ENCODE measurements at regions not wholly inside any gene's neighbourhood (a gene's known extent, or its start where the extent isn't known, plus 50 kb on each side); places are given as distances from the start of the nearest gene placed in this dataset.
"Not testable (repeated sequence)": the region's sequence is repeated elsewhere in the genome, so short reads cannot be mapped to it uniquely, and the experiment has no call there.

DNA sequence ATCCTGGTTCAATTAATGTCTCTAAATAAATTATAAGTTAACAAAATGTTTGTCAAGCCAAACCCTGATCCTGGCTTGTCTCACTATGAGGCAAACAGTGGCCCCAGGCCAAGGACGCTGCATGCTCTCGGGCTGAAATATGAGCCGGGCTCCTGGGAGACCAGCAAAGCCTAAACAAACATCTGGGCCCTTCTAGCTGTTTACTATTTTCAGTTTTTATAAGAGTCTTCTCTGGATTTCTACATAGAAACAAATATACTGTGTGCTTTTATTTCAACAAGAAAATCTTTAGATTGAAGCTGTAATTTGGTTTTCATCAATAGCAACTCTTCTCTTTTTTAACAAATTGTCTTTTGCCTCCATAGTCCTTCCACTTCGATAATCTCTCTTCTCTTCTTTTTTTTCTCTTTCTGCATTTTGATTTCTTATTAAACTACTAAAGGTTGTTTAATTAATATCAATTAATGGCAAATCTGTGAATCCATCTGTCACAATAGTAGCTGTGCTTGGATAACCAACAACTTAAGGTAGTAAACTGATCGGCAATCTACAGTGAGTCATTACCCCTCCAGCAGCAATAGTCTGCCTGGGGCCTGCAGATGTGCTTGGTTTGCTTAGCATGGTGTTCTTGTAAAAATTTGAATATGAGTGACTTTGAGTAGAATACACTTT, 83.3 kb upstream of the DNAJC1 start:
- ChIA-PET POLR2A (no interaction called here), CTCF (no interaction called here)

- CTCF ChIA-PET, POLR2A ChIA-PET: not testable (repeated sequence)
Measured at GRCh38 chr10:22079921-22080320, 76.4 kb upstream of the DNAJC1 start.

- ChIA-PET POLR2A (no interaction called here), CTCF (no interaction called here)
Measured at GRCh38 chr10:22071332-22071731, 67.8 kb upstream of the DNAJC1 start.

DNA sequence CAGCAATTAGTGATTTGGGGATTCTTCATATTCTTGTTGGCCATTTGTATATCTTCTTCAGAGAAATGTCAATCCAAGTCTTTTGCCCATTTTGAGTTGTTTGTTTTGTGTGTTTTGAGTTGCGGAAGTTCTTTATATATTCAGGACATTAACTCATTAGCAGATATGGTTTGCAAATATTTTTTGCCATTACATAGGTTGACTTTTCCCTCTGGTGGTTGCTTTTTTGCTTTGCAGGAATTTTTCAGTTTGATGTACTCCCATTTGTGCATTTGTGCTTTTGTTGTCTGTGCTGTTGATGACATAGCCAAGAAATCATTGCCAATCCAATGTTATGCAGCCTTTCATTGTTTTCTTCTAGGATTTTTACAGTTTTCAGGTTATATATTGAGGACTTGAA, 63.6 kb upstream of the DNAJC1 start:
- CTCF ChIA-PET = no interaction called here
- POLR2A ChIA-PET = no interaction called here

- POLR2A ChIA-PET, CTCF ChIA-PET: not testable (repeated sequence)
Measured at GRCh38 chr10:22060984-22061383, 57.5 kb upstream of the DNAJC1 start.

DNA sequence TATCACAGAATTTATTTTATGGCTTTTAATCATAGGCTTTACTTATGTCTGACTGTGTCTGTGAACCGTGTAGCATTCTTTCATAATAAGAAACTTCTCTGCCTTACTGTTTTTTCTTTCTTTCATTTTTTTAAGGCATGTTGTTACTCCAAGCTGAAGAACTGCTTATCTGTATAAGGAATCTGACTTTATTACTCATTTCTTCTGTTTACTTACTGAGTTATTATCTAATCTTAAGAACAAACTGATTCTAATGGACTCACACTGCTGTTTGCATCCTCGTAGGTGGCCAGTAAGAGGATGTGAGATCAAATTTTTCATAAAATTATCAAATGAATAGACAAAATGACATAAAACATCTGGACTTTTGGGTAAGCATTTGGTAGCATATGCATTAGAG, 54.7 kb upstream of the DNAJC1 start:
- POLR2A ChIA-PET = no interaction called here
- CTCF ChIA-PET = no interaction called here

- POLR2A ChIA-PET = no interaction called here
- CTCF ChIA-PET = no interaction called here
Measured at GRCh38 chr10:22054961-22055360, 51.4 kb upstream of the DNAJC1 start.
